Panc1 (cell line): ENCODE measurements at regions not wholly inside any gene's neighbourhood (a gene's known extent, or its start where the extent isn't known, plus 50 kb on each side); places are given as distances from the start of the nearest gene placed in this dataset.

Source experiments
- TF ChIP-seq, protein P1 (sequence below): fragments of 450-650 bp; IDR thresholded peaks from 2 replicates; pipeline ENCODE4 v1.5.1; 2017; ENCODE audit warnings: mild to moderate bottlenecking
- TF ChIP-seq, protein P2 (sequence below), 2 experiments: IDR thresholded peaks; 2 replicates each; pipeline ENCODE4 v1.6.1; 2011 to 2012; ENCODE audit warnings: low read depth in 2 of 2, control low read depth in 1 of 2, low read length in 1 of 2, mild to moderate bottlenecking in 1 of 2, moderate library complexity in 1 of 2; ENCODE audit not compliant: insufficient read depth in 1 of 2

DNA sequence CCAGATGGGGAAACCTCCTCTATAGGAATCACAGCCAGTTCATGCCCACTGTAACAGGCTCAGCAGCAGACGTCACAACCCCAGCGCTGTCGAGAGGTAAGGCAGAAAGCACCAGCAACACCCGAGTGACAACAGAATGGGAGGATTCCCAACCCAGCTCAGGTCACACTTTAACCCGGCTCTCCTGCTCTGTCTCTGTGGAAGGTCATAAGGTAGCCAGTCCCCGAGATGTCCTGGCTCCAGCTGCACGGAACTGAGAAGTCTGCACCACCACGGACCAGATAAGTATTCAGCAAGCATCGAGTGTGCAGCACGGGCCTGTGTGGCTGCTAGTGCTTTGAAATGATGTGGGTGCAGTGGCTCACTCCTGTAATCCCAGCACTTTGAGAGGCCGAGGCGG lies 236.7 kb upstream of the TCERG1L start:
- TF ChIP-seq, protein P1, sequence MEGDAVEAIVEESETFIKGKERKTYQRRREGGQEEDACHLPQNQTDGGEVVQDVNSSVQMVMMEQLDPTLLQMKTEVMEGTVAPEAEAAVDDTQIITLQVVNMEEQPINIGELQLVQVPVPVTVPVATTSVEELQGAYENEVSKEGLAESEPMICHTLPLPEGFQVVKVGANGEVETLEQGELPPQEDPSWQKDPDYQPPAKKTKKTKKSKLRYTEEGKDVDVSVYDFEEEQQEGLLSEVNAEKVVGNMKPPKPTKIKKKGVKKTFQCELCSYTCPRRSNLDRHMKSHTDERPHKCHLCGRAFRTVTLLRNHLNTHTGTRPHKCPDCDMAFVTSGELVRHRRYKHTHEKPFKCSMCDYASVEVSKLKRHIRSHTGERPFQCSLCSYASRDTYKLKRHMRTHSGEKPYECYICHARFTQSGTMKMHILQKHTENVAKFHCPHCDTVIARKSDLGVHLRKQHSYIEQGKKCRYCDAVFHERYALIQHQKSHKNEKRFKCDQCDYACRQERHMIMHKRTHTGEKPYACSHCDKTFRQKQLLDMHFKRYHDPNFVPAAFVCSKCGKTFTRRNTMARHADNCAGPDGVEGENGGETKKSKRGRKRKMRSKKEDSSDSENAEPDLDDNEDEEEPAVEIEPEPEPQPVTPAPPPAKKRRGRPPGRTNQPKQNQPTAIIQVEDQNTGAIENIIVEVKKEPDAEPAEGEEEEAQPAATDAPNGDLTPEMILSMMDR, result no peak
- TF ChIP-seq, protein P2, sequence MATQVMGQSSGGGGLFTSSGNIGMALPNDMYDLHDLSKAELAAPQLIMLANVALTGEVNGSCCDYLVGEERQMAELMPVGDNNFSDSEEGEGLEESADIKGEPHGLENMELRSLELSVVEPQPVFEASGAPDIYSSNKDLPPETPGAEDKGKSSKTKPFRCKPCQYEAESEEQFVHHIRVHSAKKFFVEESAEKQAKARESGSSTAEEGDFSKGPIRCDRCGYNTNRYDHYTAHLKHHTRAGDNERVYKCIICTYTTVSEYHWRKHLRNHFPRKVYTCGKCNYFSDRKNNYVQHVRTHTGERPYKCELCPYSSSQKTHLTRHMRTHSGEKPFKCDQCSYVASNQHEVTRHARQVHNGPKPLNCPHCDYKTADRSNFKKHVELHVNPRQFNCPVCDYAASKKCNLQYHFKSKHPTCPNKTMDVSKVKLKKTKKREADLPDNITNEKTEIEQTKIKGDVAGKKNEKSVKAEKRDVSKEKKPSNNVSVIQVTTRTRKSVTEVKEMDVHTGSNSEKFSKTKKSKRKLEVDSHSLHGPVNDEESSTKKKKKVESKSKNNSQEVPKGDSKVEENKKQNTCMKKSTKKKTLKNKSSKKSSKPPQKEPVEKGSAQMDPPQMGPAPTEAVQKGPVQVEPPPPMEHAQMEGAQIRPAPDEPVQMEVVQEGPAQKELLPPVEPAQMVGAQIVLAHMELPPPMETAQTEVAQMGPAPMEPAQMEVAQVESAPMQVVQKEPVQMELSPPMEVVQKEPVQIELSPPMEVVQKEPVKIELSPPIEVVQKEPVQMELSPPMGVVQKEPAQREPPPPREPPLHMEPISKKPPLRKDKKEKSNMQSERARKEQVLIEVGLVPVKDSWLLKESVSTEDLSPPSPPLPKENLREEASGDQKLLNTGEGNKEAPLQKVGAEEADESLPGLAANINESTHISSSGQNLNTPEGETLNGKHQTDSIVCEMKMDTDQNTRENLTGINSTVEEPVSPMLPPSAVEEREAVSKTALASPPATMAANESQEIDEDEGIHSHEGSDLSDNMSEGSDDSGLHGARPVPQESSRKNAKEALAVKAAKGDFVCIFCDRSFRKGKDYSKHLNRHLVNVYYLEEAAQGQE (IDR thresholded peaks at IDR 0.05; ENCODE audit: insufficient read depth in 1 of 2, low read depth in 2 of 2, low read length in 1 of 2), result no peak
